ENCODE measurements at regions not wholly inside any gene's neighbourhood (a gene's known extent, or its start where the extent isn't known, plus 50 kb on each side); places are given as distances from the start of the nearest gene placed in this dataset.

- Histone ChIP-seq H3K4me3 (ENCODE audit: low read length) (no peak overlapping the region), H3K4me1 (ENCODE audit: control insufficient read depth, insufficient read depth, low read length) (peaks cover 16% of the 10 kb centered on the region), H3K9ac (ENCODE audit: extremely low read depth, low read length, poor library complexity, severe bottlenecking) (no peak overlapping the region), H3K27me3 (ENCODE audit: control insufficient read depth, insufficient read depth, low read length, poor library complexity, severe bottlenecking) (no peaks in the 10 kb centered on the region), H3K36me3 (ENCODE audit: control insufficient read depth, insufficient read depth, low read length) (no peaks in the 10 kb centered on the region), H3K9me3 (ENCODE audit: control insufficient read depth, low read length) (peaks cover 6% of the 10 kb centered on the region), H3K27ac (ENCODE audit: low read depth, low read length) (no peak overlapping the region)
- DNase-seq, result peak; percentile 30
- TF ChIP-seq CTCF (conservative IDR thresholded peaks at IDR 0.05), result no peak
- Mint-ChIP-seq H3K4me1 (peaks cover 26% of the 10 kb centered on the region), H3K9me3 (no peaks in the 10 kb centered on the region), H3K4me3 (no peak overlapping the region), H3K27ac (no peak overlapping the region), H3K36me3 (ENCODE audit: low read depth) (no peaks in the 10 kb centered on the region), H3K27me3 (ENCODE audit: insufficient read depth) (peaks cover 68% of the 10 kb centered on the region)
- 93 to 100% methylated on average over 2 of the region's 2 CpGs for WGBS, 2 experiments (ENCODE audit: insufficient coverage in 1 of 2, insufficient read length in 1 of 2)
Measured at GRCh38 chr1:175888996-175889395, 145.6 kb upstream of the TNR start.

- H3K36me3 ChIP-seq (ENCODE audit: control insufficient read depth, insufficient read depth, low read length), result no peaks in the 10 kb centered on the region
- peak; percentile 97 for TF ChIP-seq CTCF (conservative IDR thresholded peaks at IDR 0.05)
- peaks cover 16% of the 10 kb centered on the region for H3K4me1 ChIP-seq (ENCODE audit: control insufficient read depth, insufficient read depth, low read length)
- Mint-ChIP-seq H3K4me3 (peak overlapping the region; percentile 41), H3K36me3 (ENCODE audit: low read depth) (no peaks in the 10 kb centered on the region), H3K27ac (no peak overlapping the region), H3K9me3 (no peaks in the 10 kb centered on the region), H3K27me3 (ENCODE audit: insufficient read depth) (peaks cover 64% of the 10 kb centered on the region), H3K4me1 (peaks cover 23% of the 10 kb centered on the region)
- no peak overlapping the region for H3K27ac ChIP-seq (ENCODE audit: low read depth, low read length)
- 34 to 38% methylated on average over 6 to 17 of the region's 17 CpGs for WGBS, 2 experiments (ENCODE audit: insufficient coverage in 1 of 2, insufficient read length in 1 of 2)
- no peaks in the 10 kb centered on the region for H3K27me3 ChIP-seq (ENCODE audit: control insufficient read depth, insufficient read depth, low read length, poor library complexity, severe bottlenecking)
- H3K9me3 ChIP-seq (ENCODE audit: control insufficient read depth, low read length), result peaks cover 6% of the 10 kb centered on the region
- peak; percentile 95 for DNase-seq
- no peak overlapping the region for H3K9ac ChIP-seq (ENCODE audit: extremely low read depth, low read length, poor library complexity, severe bottlenecking)
- H3K4me3 ChIP-seq (ENCODE audit: low read length), result no peak overlapping the region
Measured at GRCh38 chr1:175887981-175888428, 144.6 kb upstream of the TNR start.

- Histone ChIP-seq H3K4me3 (ENCODE audit: low read length) (no peak overlapping the region), H3K27me3 (ENCODE audit: control insufficient read depth, insufficient read depth, low read length, poor library complexity, severe bottlenecking) (no peaks in the 10 kb centered on the region), H3K36me3 (ENCODE audit: control insufficient read depth, insufficient read depth, low read length) (no peaks in the 10 kb centered on the region), H3K9ac (ENCODE audit: extremely low read depth, low read length, poor library complexity, severe bottlenecking) (no peak overlapping the region), H3K27ac (ENCODE audit: low read depth, low read length) (no peak overlapping the region), H3K4me1 (ENCODE audit: control insufficient read depth, insufficient read depth, low read length) (peaks cover 13% of the 10 kb centered on the region), H3K9me3 (ENCODE audit: control insufficient read depth, low read length) (peaks cover 3% of the 10 kb centered on the region)
- Mint-ChIP-seq H3K4me3 (peak overlapping the region; percentile 41), H3K9me3 (no peaks in the 10 kb centered on the region), H3K36me3 (ENCODE audit: low read depth) (no peaks in the 10 kb centered on the region), H3K27me3 (ENCODE audit: insufficient read depth) (peaks cover 61% of the 10 kb centered on the region), H3K27ac (no peak overlapping the region), H3K4me1 (peaks cover 23% of the 10 kb centered on the region)
- no peak for TF ChIP-seq CTCF (conservative IDR thresholded peaks at IDR 0.05)
- DNase-seq, result no peak
- WGBS, 2 experiments (ENCODE audit: insufficient coverage in 1 of 2, insufficient read length in 1 of 2), result 71 to 73% methylated on average over 12 to 20 of the region's 20 CpGs
Measured at GRCh38 chr1:175887521-175887920, 144.1 kb upstream of the TNR start.

Measured in endodermal cell (in vitro differentiated cells).